ENCODE measurements at regions not wholly inside any gene's neighbourhood (a gene's known extent, or its start where the extent isn't known, plus 50 kb on each side); places are given as distances from the start of the nearest gene placed in this dataset.

DNA sequence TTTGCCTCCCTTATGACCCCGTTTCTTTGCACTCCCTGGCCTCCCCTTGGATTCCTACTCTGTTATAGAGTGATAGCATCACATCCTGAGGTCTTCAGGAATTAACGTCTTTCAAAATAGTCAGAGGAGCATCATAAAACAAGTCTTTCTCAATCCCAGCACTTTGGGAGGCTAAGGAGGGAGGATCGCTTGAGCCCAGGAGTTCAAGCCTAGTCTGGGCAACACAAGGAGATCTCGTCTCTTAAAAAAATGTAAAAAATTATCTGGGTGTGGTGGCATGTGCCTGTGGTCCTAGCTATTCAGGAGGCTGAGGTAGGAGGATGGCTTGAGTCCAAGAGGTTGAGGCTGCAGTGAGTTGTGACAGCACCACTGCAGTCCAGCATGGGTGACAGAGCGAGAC lies 68.7 kb upstream of the AMPD3 start:
- Mint-ChIP-seq H3K36me3 (ENCODE audit: low read depth, unreplicated experiment) (peaks cover 3% of the 10 kb centered on the region), H3K27ac (ENCODE audit: unreplicated experiment) (no peak overlapping the region), H3K4me1 (ENCODE audit: low read depth, unreplicated experiment) (no peaks in the 10 kb centered on the region), H3K27me3 (ENCODE audit: low read depth, unreplicated experiment) (peaks cover 34% of the 10 kb centered on the region), H3K9me3 (ENCODE audit: unreplicated experiment) (peaks cover 13% of the 10 kb centered on the region), H3K4me3 (ENCODE audit: unreplicated experiment) (no peak overlapping the region)
- no peak overlapping the region for H3K4me3 ChIP-seq (ENCODE audit: insufficient read depth, low read depth, low read length)
- H3K9ac ChIP-seq (ENCODE audit: low read length) = no peak overlapping the region
- DNase-seq (ENCODE audit: low read depth) (no peak), FAIRE-seq (no peak)
- no peaks in the 10 kb centered on the region for H3K36me3 ChIP-seq (ENCODE audit: insufficient read depth, low read length)
- no peaks in the 10 kb centered on the region for H3K9me3 ChIP-seq (ENCODE audit: insufficient read depth, low read depth, low read length)
- no peaks in the 10 kb centered on the region for H3K79me2 ChIP-seq (ENCODE audit: insufficient read depth, low read length)
- no peaks in the 10 kb centered on the region for H4K20me1 ChIP-seq (ENCODE audit: insufficient read depth, low read length)
- H3K27me3 ChIP-seq (ENCODE audit: insufficient read depth, low read length) = peaks cover 5% of the 10 kb centered on the region
- TF ChIP-seq EZH2 (IDR thresholded peaks at IDR 0.05; ENCODE audit: insufficient read depth, low read length) = no peak
- TF ChIP-seq CTCF (IDR thresholded peaks at IDR 0.05; ENCODE audit: insufficient read depth, low read depth, low read length) = no peak
- no peak overlapping the region for H3K4me2 ChIP-seq (ENCODE audit: low read length)
- H2AFZ ChIP-seq (ENCODE audit: low read depth, low read length) = no peak overlapping the region
- peaks cover 15% of the 10 kb centered on the region for H3K4me1 ChIP-seq (ENCODE audit: insufficient read depth, low read length)
- no peak overlapping the region for H3K27ac ChIP-seq (ENCODE audit: low read depth, low read length)

DNA sequence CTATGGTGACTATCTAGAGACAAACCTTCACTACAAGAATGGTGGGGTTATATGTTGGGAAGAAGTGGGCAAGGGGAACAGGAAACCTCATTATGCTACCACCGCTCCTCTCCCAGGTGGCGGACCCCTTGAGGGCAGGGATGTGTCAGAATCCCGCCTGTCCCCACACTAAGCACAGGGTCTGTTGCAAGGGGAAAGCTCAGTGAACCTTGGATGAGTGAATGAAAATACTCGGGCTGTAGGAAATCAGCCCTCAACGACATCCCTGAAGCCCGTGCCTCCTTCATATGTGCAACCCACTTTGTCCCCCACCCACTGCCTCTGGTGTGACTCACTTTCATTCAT lies 68.2 kb upstream of the AMPD3 start:
- Histone ChIP-seq H3K4me2 (ENCODE audit: low read length) (peak overlapping the region; percentile 56), H3K27ac (ENCODE audit: low read depth, low read length) (no peak overlapping the region), H2AFZ (ENCODE audit: low read depth, low read length) (no peak overlapping the region), H4K20me1 (ENCODE audit: insufficient read depth, low read length) (no peaks in the 10 kb centered on the region), H3K36me3 (ENCODE audit: insufficient read depth, low read length) (no peaks in the 10 kb centered on the region), H3K9ac (ENCODE audit: low read length) (no peak overlapping the region), H3K27me3 (ENCODE audit: insufficient read depth, low read length) (peaks cover 5% of the 10 kb centered on the region), H3K4me3 (ENCODE audit: insufficient read depth, low read depth, low read length) (no peak overlapping the region), H3K79me2 (ENCODE audit: insufficient read depth, low read length) (no peaks in the 10 kb centered on the region), H3K9me3 (ENCODE audit: insufficient read depth, low read depth, low read length) (no peaks in the 10 kb centered on the region), H3K4me1 (ENCODE audit: insufficient read depth, low read length) (peaks cover 15% of the 10 kb centered on the region)
- H3K27me3 Mint-ChIP-seq (ENCODE audit: low read depth, unreplicated experiment) = peaks cover 34% of the 10 kb centered on the region
- DNase-seq (ENCODE audit: low read depth) = no peak
- no peaks in the 10 kb centered on the region for H3K4me1 Mint-ChIP-seq (ENCODE audit: low read depth, unreplicated experiment)
- H3K4me3 Mint-ChIP-seq (ENCODE audit: unreplicated experiment) = no peak overlapping the region
- H3K27ac Mint-ChIP-seq (ENCODE audit: unreplicated experiment) = no peak overlapping the region
- H3K9me3 Mint-ChIP-seq (ENCODE audit: unreplicated experiment) = peaks cover 13% of the 10 kb centered on the region
- H3K36me3 Mint-ChIP-seq (ENCODE audit: low read depth, unreplicated experiment) = peaks cover 3% of the 10 kb centered on the region
- peak; percentile 23 for FAIRE-seq
- no peak for TF ChIP-seq CTCF (IDR thresholded peaks at IDR 0.05; ENCODE audit: insufficient read depth, low read depth, low read length)
- TF ChIP-seq EZH2 (IDR thresholded peaks at IDR 0.05; ENCODE audit: insufficient read depth, low read length) = no peak

- no peaks in the 10 kb centered on the region for H3K36me3 ChIP-seq (ENCODE audit: insufficient read depth, low read length)
- peak overlapping the region; percentile 56 for H3K4me2 ChIP-seq (ENCODE audit: low read length)
- Mint-ChIP-seq H3K36me3 (ENCODE audit: low read depth, unreplicated experiment) (peaks cover 3% of the 10 kb centered on the region), H3K27ac (ENCODE audit: unreplicated experiment) (no peak overlapping the region), H3K27me3 (ENCODE audit: low read depth, unreplicated experiment) (peaks cover 34% of the 10 kb centered on the region), H3K4me1 (ENCODE audit: low read depth, unreplicated experiment) (peaks cover 1% of the 10 kb centered on the region), H3K9me3 (ENCODE audit: unreplicated experiment) (peaks cover 13% of the 10 kb centered on the region), H3K4me3 (ENCODE audit: unreplicated experiment) (no peak overlapping the region)
- H3K27me3 ChIP-seq (ENCODE audit: insufficient read depth, low read length) = peaks cover 5% of the 10 kb centered on the region
- H3K79me2 ChIP-seq (ENCODE audit: insufficient read depth, low read length) = no peaks in the 10 kb centered on the region
- H3K4me3 ChIP-seq (ENCODE audit: insufficient read depth, low read depth, low read length) = no peak overlapping the region
- no peak overlapping the region for H3K9ac ChIP-seq (ENCODE audit: low read length)
- H3K9me3 ChIP-seq (ENCODE audit: insufficient read depth, low read depth, low read length) = no peaks in the 10 kb centered on the region
- no peaks in the 10 kb centered on the region for H4K20me1 ChIP-seq (ENCODE audit: insufficient read depth, low read length)
- no peak overlapping the region for H3K27ac ChIP-seq (ENCODE audit: low read depth, low read length)
- no peak for FAIRE-seq
- H2AFZ ChIP-seq (ENCODE audit: low read depth, low read length) = no peak overlapping the region
- peak; percentile 93 for DNase-seq (ENCODE audit: low read depth)
- H3K4me1 ChIP-seq (ENCODE audit: insufficient read depth, low read length) = peaks cover 19% of the 10 kb centered on the region
- TF ChIP-seq EZH2 (IDR thresholded peaks at IDR 0.05; ENCODE audit: insufficient read depth, low read length) = no peak
- TF ChIP-seq CTCF (IDR thresholded peaks at IDR 0.05; ENCODE audit: insufficient read depth, low read depth, low read length) = no peak
Observed at GRCh38 chr11:10387206-10388083, 67.6 kb upstream of the AMPD3 start.
